ENCODE measurements at regions not wholly inside any gene's neighbourhood (a gene's known extent, or its start where the extent isn't known, plus 50 kb on each side); places are given as distances from the start of the nearest gene placed in this dataset.

DNA sequence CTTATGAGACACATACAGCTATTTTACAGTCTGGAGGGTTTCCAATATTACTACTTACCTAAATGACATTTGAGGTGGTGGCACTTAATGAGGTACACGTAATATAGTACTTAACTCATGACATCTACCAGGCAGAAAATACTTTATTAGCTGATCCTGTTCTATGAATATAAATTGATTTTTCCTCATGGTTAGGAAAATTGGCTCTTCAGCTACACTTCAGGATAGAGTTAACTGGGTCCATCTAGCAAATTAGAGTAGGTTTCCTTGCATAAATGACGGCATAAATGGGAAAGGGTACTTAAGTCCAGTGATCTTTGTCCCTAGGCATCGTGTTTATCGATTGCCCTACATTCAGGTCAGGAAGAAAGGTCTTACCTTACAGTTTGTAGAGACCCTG, 988.8 kb upstream of the TMPRSS15 start:
- H3K4me3 Mint-ChIP-seq = no peak overlapping the region
- no peaks in the 10 kb centered on the region for H3K4me1 Mint-ChIP-seq (ENCODE audit: unreplicated experiment)
- H3K36me3 Mint-ChIP-seq = no peaks in the 10 kb centered on the region
- TF ChIP-seq, protein P1, sequence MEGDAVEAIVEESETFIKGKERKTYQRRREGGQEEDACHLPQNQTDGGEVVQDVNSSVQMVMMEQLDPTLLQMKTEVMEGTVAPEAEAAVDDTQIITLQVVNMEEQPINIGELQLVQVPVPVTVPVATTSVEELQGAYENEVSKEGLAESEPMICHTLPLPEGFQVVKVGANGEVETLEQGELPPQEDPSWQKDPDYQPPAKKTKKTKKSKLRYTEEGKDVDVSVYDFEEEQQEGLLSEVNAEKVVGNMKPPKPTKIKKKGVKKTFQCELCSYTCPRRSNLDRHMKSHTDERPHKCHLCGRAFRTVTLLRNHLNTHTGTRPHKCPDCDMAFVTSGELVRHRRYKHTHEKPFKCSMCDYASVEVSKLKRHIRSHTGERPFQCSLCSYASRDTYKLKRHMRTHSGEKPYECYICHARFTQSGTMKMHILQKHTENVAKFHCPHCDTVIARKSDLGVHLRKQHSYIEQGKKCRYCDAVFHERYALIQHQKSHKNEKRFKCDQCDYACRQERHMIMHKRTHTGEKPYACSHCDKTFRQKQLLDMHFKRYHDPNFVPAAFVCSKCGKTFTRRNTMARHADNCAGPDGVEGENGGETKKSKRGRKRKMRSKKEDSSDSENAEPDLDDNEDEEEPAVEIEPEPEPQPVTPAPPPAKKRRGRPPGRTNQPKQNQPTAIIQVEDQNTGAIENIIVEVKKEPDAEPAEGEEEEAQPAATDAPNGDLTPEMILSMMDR (conservative IDR thresholded peaks at IDR 0.05) = no peak
- H3K27ac Mint-ChIP-seq = no peak overlapping the region
- H3K27me3 Mint-ChIP-seq = no peaks in the 10 kb centered on the region
- no peak for DNase-seq (ENCODE audit: extremely low spot score, unreplicated experiment)
- H3K9me3 Mint-ChIP-seq = no peaks in the 10 kb centered on the region

DNA sequence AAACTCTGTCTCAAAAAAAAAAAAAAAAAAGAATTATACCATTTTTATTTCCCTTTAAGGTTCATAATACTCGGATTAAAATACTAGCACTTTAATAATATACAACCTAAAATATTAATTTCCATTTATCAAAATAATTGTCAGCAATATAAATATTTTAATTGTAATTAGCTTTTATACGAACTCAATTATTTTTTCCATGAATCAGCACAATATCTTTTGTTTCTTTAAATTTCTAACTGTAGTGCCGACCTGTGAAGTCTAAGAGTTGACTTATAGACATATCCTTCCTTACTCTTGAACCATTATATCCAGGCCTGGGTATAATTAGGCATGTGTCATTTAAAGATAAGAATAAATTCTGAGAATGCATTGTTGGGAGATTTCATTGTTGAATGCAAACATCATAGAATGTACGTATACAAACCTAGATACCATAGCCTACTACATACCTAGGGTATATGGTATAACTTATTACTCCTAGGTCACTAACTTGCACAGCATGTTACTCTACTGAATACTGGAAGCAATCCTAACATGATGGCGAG, 996.7 kb upstream of the TMPRSS15 start:
- Mint-ChIP-seq H3K27me3 (no peaks in the 10 kb centered on the region), H3K27ac (no peak overlapping the region), H3K4me3 (no peak overlapping the region), H3K36me3 (no peaks in the 10 kb centered on the region), H3K4me1 (ENCODE audit: unreplicated experiment) (no peaks in the 10 kb centered on the region), H3K9me3 (no peaks in the 10 kb centered on the region)
- TF ChIP-seq, protein P1 (conservative IDR thresholded peaks at IDR 0.05) = no peak
- DNase-seq (ENCODE audit: extremely low spot score, unreplicated experiment) = no peak

DNA sequence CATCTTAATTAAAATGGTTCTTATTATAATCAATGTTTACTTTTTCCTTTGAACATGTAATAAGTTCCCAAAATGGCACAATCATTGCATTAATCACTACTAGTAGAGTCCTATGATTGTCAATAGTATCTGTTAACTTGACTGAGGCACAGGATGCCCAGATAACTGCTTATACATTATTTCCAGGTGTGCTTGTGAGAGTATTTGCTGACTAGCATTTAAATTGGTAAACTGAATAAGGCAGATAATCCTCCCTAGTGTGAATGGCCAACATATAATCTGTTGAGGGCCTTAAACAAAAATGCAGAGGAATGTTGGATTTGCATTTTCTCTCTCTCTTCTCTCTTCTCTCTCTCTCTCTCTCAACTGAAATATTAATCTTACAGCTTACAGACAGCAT, 999.3 kb upstream of the TMPRSS15 start:
- no peaks in the 10 kb centered on the region for H3K9me3 Mint-ChIP-seq
- no peak for DNase-seq (ENCODE audit: extremely low spot score, unreplicated experiment)

DNA sequence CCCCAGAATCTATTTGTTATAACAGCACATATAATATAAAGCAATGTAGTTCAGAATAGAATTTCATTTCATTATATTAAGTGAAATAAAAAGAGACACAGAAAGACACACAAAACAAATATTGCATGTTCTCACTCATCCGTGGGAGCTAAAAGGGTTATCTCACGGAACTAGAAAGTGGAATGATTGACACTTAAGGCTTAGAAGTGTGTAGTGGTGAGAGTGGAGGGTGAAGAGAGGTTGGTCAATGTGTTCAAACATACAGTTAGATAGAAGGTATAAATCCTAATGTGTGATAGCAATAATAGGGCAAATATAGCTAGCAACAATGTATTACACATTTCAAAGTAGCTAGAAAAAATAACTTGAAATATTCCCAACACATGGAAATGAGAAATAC, 1001.7 kb upstream of the TMPRSS15 start:
- no peak overlapping the region for H3K27ac Mint-ChIP-seq
- no peaks in the 10 kb centered on the region for H3K9me3 Mint-ChIP-seq
- DNase-seq (ENCODE audit: extremely low spot score, unreplicated experiment) = no peak
- H3K27me3 Mint-ChIP-seq = no peaks in the 10 kb centered on the region
- H3K36me3 Mint-ChIP-seq = no peaks in the 10 kb centered on the region
- TF ChIP-seq, protein P1 (conservative IDR thresholded peaks at IDR 0.05) = no peak
- H3K4me1 Mint-ChIP-seq (ENCODE audit: unreplicated experiment) = no peaks in the 10 kb centered on the region
- no peak overlapping the region for H3K4me3 Mint-ChIP-seq

More for the DNA sequence above, 999.3 kb upstream of the TMPRSS15 start:
- Mint-ChIP-seq H3K27ac (no peak overlapping the region), H3K4me1 (ENCODE audit: unreplicated experiment) (no peaks in the 10 kb centered on the region), H3K4me3 (no peak overlapping the region), H3K36me3 (no peaks in the 10 kb centered on the region), H3K27me3 (no peaks in the 10 kb centered on the region)
- TF ChIP-seq, protein P1 (conservative IDR thresholded peaks at IDR 0.05) = no peak

DNA sequence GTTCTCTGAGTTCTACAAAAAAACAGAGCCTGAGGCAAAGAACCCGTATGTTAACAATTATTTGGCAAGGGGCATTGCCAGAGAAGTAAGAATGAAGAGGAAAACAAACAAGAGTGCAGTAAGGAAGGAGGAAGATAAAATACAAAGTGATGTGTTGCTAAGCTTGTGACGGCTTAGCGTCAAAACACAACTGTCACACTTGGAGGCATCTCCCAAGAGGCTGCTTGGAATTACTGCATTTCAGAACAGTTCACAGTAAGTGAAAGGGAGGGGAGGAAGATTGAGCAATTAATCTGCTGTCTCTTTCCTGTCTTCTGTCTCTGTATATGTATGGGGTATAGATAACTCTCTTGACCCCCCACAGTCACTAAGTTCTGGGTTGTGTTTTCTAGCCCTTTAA, 1017.0 kb upstream of the TMPRSS15 start:
- no peak for DNase-seq (ENCODE audit: extremely low spot score, unreplicated experiment)
- H3K27ac Mint-ChIP-seq = no peak overlapping the region
- H3K27me3 Mint-ChIP-seq = no peaks in the 10 kb centered on the region
- TF ChIP-seq, protein P1 (conservative IDR thresholded peaks at IDR 0.05) = no peak
- H3K4me1 Mint-ChIP-seq (ENCODE audit: unreplicated experiment) = peaks cover 8% of the 10 kb centered on the region
- no peaks in the 10 kb centered on the region for H3K36me3 Mint-ChIP-seq
- H3K4me3 Mint-ChIP-seq = no peak overlapping the region
- peaks cover 20% of the 10 kb centered on the region for H3K9me3 Mint-ChIP-seq

DNA sequence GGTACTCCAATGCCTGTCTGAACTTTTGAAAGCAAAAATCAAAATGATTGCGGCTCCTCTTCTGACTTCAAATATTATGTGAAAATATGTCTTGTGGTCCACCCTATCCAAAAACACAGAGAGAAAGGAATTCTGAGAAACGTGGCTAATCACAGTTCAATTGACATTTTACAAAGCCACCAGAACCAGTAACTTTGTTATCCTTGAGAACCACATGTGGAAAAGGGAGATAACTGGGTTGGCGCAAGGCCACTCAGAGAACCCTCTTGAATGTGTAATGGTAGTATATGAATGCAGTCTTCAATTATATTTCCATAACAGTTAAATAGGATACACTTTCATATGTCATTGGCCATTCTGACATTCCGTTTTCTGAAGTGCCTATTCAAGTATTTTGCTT, 1030.0 kb upstream of the TMPRSS15 start:
- H3K4me1 Mint-ChIP-seq (ENCODE audit: unreplicated experiment) = no peaks in the 10 kb centered on the region
- TF ChIP-seq, protein P1 (conservative IDR thresholded peaks at IDR 0.05) = no peak
- H3K27ac Mint-ChIP-seq = no peak overlapping the region
- H3K9me3 Mint-ChIP-seq = peaks cover 12% of the 10 kb centered on the region
- no peak overlapping the region for H3K4me3 Mint-ChIP-seq
- no peaks in the 10 kb centered on the region for H3K36me3 Mint-ChIP-seq
- H3K27me3 Mint-ChIP-seq = no peaks in the 10 kb centered on the region
- DNase-seq (ENCODE audit: extremely low spot score, unreplicated experiment) = no peak
